ENCODE measurements at regions not wholly inside any gene's neighbourhood (a gene's known extent, or its start where the extent isn't known, plus 50 kb on each side); places are given as distances from the start of the nearest gene placed in this dataset.
"Not testable (repeated sequence)": the region's sequence is repeated elsewhere in the genome, so short reads cannot be mapped to it uniquely, and the experiment has no call there.

GRCh38 chr3:124636101-124636862 lies 94.0 kb upstream of the UMPS start:
- no peak overlapping the region for H3K27ac Mint-ChIP-seq (ENCODE audit: unreplicated experiment)
- H3K27me3 Mint-ChIP-seq (ENCODE audit: unreplicated experiment), result no peaks in the 10 kb centered on the region
- H3K9me3 Mint-ChIP-seq (ENCODE audit: unreplicated experiment), result no peaks in the 10 kb centered on the region
- H3K4me1 Mint-ChIP-seq (ENCODE audit: unreplicated experiment), result no peaks in the 10 kb centered on the region
- no peak for TF ChIP-seq CTCF (IDR thresholded peaks at IDR 0.05)
- DNase-seq (ENCODE audit: extremely low spot score, unreplicated experiment), result no peak
- H3K4me3 Mint-ChIP-seq (ENCODE audit: unreplicated experiment), result no peak overlapping the region
- H3K36me3 Mint-ChIP-seq (ENCODE audit: unreplicated experiment), result peaks cover 2% of the 10 kb centered on the region

- Mint-ChIP-seq H3K36me3 (ENCODE audit: unreplicated experiment) (peaks cover 2% of the 10 kb centered on the region), H3K27ac (ENCODE audit: unreplicated experiment) (no peak overlapping the region), H3K4me1 (ENCODE audit: unreplicated experiment) (no peaks in the 10 kb centered on the region), H3K27me3 (ENCODE audit: unreplicated experiment) (no peaks in the 10 kb centered on the region), H3K4me3 (ENCODE audit: unreplicated experiment) (no peak overlapping the region), H3K9me3 (ENCODE audit: unreplicated experiment) (no peaks in the 10 kb centered on the region)
- no peak for DNase-seq (ENCODE audit: extremely low spot score, unreplicated experiment)
- no peak for TF ChIP-seq CTCF (IDR thresholded peaks at IDR 0.05)
These were observed 93.4 kb upstream of the UMPS start for GRCh38 chr3:124636863-124637296.

GRCh38 chr3:124639406-124640237 lies 90.6 kb upstream of the UMPS start:
- H3K27me3 Mint-ChIP-seq (ENCODE audit: unreplicated experiment), result no peaks in the 10 kb centered on the region
- no peaks in the 10 kb centered on the region for H3K9me3 Mint-ChIP-seq (ENCODE audit: unreplicated experiment)
- no peak overlapping the region for H3K27ac Mint-ChIP-seq (ENCODE audit: unreplicated experiment)
- no peak overlapping the region for H3K4me3 Mint-ChIP-seq (ENCODE audit: unreplicated experiment)
- peaks cover 2% of the 10 kb centered on the region for H3K36me3 Mint-ChIP-seq (ENCODE audit: unreplicated experiment)
- DNase-seq (ENCODE audit: extremely low spot score, unreplicated experiment), result no peak
- no peaks in the 10 kb centered on the region for H3K4me1 Mint-ChIP-seq (ENCODE audit: unreplicated experiment)
- TF ChIP-seq CTCF (IDR thresholded peaks at IDR 0.05), result no peak

- Mint-ChIP-seq H3K4me3 (ENCODE audit: unreplicated experiment) (no peak overlapping the region), H3K27me3 (ENCODE audit: unreplicated experiment) (no peaks in the 10 kb centered on the region), H3K36me3 (ENCODE audit: unreplicated experiment) (no peaks in the 10 kb centered on the region), H3K27ac (ENCODE audit: unreplicated experiment) (no peak overlapping the region), H3K4me1 (ENCODE audit: unreplicated experiment) (no peaks in the 10 kb centered on the region), H3K9me3 (ENCODE audit: unreplicated experiment) (no peaks in the 10 kb centered on the region)
- DNase-seq (ENCODE audit: extremely low spot score, unreplicated experiment), result no peak
- TF ChIP-seq CTCF (IDR thresholded peaks at IDR 0.05), result no peak
These were observed 89.5 kb upstream of the UMPS start for GRCh38 chr3:124640635-124641306.

DNA sequence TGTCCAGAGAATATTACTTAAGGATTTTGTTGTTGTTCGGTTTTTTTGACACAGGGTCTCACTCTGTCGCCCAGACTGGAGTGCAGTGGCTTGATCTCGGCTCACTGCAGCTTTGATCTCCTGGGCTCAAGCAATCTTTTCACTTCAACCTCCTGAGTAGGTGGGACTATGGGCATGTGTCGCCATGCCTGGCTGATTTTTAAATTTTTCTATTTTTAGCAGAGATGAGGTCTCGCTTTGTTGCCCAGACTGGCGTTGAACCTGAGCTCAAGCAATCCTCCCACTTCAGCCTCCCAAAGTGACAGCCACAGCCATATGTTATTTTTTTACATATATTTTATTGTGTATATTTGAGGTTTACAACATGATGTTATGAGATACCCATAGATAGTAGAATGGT lies 86.8 kb upstream of the UMPS start:
- H3K27me3 Mint-ChIP-seq (ENCODE audit: unreplicated experiment), result no peaks in the 10 kb centered on the region
- TF ChIP-seq CTCF (IDR thresholded peaks at IDR 0.05), result no peak
- H3K27ac Mint-ChIP-seq (ENCODE audit: unreplicated experiment), result no peak overlapping the region
- no peak for DNase-seq (ENCODE audit: extremely low spot score, unreplicated experiment)
- H3K36me3 Mint-ChIP-seq (ENCODE audit: unreplicated experiment), result no peaks in the 10 kb centered on the region
- no peaks in the 10 kb centered on the region for H3K9me3 Mint-ChIP-seq (ENCODE audit: unreplicated experiment)
- H3K4me3 Mint-ChIP-seq (ENCODE audit: unreplicated experiment), result no peak overlapping the region
- no peaks in the 10 kb centered on the region for H3K4me1 Mint-ChIP-seq (ENCODE audit: unreplicated experiment)

GRCh38 chr3:124646186-124646585 lies 84.1 kb upstream of the UMPS start:
- not testable (repeated sequence) for H3K4me1 Mint-ChIP-seq (ENCODE audit: unreplicated experiment); DNase-seq (ENCODE audit: extremely low spot score, unreplicated experiment); H3K36me3 Mint-ChIP-seq (ENCODE audit: unreplicated experiment); H3K27ac Mint-ChIP-seq (ENCODE audit: unreplicated experiment); H3K9me3 Mint-ChIP-seq (ENCODE audit: unreplicated experiment); H3K4me3 Mint-ChIP-seq (ENCODE audit: unreplicated experiment); H3K27me3 Mint-ChIP-seq (ENCODE audit: unreplicated experiment)

Measured in osteocyte (in vitro differentiated cells).